MM.1S (cell line): ENCODE measurements at regions not wholly inside any gene's neighbourhood (a gene's known extent, or its start where the extent isn't known, plus 50 kb on each side); places are given as distances from the start of the nearest gene placed in this dataset.
"Not testable (repeated sequence)": the region's sequence is repeated elsewhere in the genome, so short reads cannot be mapped to it uniquely, and the experiment has no call there.

Experiments
- DNase-seq: peaks from one replicate; pipeline ENCODE4 v3.0.0-alpha.2; 2015
- H2AFZ ChIP-seq: fragments of 300-600 bp; sonication (generic); 2 replicates; pipeline ENCODE4 v1.6.0; 2016; ENCODE audit warnings: antibody characterized with exemption, low read length
- H3F3A ChIP-seq: fragments of 300-600 bp; sonication (generic); 2 replicates; pipeline ENCODE4 v1.6.1; 2016; ENCODE audit warnings: mild to moderate bottlenecking, antibody characterized with exemption, low read length, moderate library complexity, mixed read lengths; ENCODE audit not compliant: insufficient read depth
- H3K27ac ChIP-seq: fragments of 300-600 bp; sonication (generic); 2 replicates; pipeline ENCODE4 v1.5.1; 2016; ENCODE audit warnings: mild to moderate bottlenecking, low read length
- H3K27me3 ChIP-seq: fragments of 300-600 bp; sonication (generic); replicated peaks from 2 replicates; pipeline ENCODE4 v1.6.0; 2016; ENCODE audit warnings: low read length; ENCODE audit not compliant: insufficient read depth
- H3K36me3 ChIP-seq: fragments of 300-600 bp; sonication (generic); replicated peaks from 2 replicates; pipeline ENCODE4 v1.6.1; 2016; ENCODE audit warnings: mild to moderate bottlenecking, low read length, mixed read lengths; ENCODE audit not compliant: insufficient read depth
- H3K4me1 ChIP-seq: fragments of 300-600 bp; sonication (generic); 2 replicates; pipeline ENCODE4 v1.6.1; 2016; ENCODE audit warnings: low read length, mixed read lengths
- H3K4me2 ChIP-seq: fragments of 300-600 bp; sonication (generic); 2 replicates; pipeline ENCODE4 v1.6.0; 2016; ENCODE audit warnings: low read depth, low read length
- H3K4me3 ChIP-seq: fragments of 300-600 bp; sonication (generic); 2 replicates; pipeline ENCODE4 v1.5.1; 2016; ENCODE audit warnings: low read length, mixed read lengths
- H3K79me2 ChIP-seq: fragments of 300-600 bp; sonication (generic); 2 replicates; pipeline ENCODE4 v1.6.1; 2016; ENCODE audit warnings: mixed run types, low read length, mixed read lengths
- H3K9ac ChIP-seq: fragments of 300-600 bp; sonication (generic); 2 replicates; pipeline ENCODE4 v1.6.1; 2016; ENCODE audit warnings: low read length, mixed read lengths
- H3K9me2 ChIP-seq: fragments of 300-600 bp; sonication (generic); replicated peaks from 2 replicates; pipeline ENCODE4 v1.6.1; 2016; ENCODE audit warnings: mild to moderate bottlenecking, low read length, mixed read lengths; ENCODE audit not compliant: insufficient read depth
- H3K9me3 ChIP-seq: fragments of 300-600 bp; sonication (generic); replicated peaks from 2 replicates; pipeline ENCODE4 v1.6.1; 2016; ENCODE audit warnings: mild to moderate bottlenecking, low read length, mixed read lengths; ENCODE audit not compliant: insufficient read depth
- H4K20me1 ChIP-seq: fragments of 300-600 bp; sonication (generic); 2 replicates; pipeline ENCODE4 v1.6.1; 2016; ENCODE audit warnings: mild to moderate bottlenecking, low read length, moderate library complexity, mixed read lengths; ENCODE audit not compliant: insufficient read depth
- EZH2 ChIP-seq: fragments of 300-600 bp; sonication (generic); optimal IDR thresholded peaks from 2 replicates; pipeline ENCODE3; 2017; ENCODE audit warnings: low read depth, mild to moderate bottlenecking, antibody characterized with exemption, low read length, mixed read lengths
- EZH2phosphoT487 ChIP-seq: fragments of 300-600 bp; sonication (generic); IDR thresholded peaks from 2 replicates; pipeline ENCODE4 v1.6.1; 2018; ENCODE audit warnings: antibody characterized with exemption, low read length
- TF ChIP-seq, protein P1 (sequence below): fragments of 300-600 bp; sonication (generic); IDR thresholded peaks from 2 replicates; pipeline ENCODE4 v1.5.1; 2016; ENCODE audit warnings: antibody characterized with exemption, low read length, mixed read lengths

DNA sequence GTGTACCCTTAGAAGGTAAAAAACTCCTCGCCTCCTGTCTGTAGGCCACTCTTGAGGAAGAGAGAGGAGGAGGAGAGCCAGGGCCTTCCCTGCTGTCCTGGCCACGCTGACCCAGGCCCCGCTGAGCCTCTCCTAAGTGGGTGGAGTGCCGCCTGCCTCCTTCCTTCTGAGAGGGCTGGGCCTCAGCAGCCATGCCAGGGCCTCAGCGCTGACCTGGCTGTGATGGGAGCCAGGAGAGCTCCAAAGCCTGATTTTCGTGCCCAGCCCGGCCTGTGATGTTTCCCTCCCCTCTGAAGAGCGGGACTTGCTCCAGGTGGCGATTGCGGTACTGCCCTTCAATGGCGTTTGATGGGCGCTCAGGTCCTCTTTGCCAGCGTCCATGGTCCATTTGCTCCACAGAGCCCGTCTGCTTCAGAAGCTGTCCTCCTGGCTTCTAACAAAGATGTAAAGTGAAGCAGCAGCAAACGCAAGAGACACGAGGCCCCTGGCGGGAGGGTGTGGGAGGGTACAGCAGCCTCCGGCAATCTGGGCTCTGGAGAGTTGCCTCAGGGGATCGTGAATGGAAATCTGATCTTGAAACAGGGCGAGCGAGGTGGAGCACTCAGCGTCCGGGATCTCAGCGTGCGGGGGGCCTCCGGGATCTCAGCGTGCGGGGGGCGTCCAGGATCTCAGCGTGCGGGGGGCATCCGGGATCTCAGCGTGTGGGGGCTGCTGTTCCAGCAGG lies 93.5 kb downstream of the NPIPB11 start:
- H2AFZ ChIP-seq, result no peak overlapping the region
- H3K9me3 ChIP-seq, result no peaks in the 10 kb centered on the region
- no peak overlapping the region for H3K9ac ChIP-seq
- no peak overlapping the region for H3K4me3 ChIP-seq
- no peak overlapping the region for H3K4me2 ChIP-seq
- no peaks in the 10 kb centered on the region for H3K9me2 ChIP-seq
- H3K36me3 ChIP-seq, result no peaks in the 10 kb centered on the region
- H3K27me3 ChIP-seq, result peaks cover 37% of the 10 kb centered on the region
- no peaks in the 10 kb centered on the region for H3K79me2 ChIP-seq
- no peaks in the 10 kb centered on the region for H3K4me1 ChIP-seq
- no peak overlapping the region for H3K27ac ChIP-seq
- H3F3A ChIP-seq, result no peaks in the 10 kb centered on the region
- TF ChIP-seq, protein P1, sequence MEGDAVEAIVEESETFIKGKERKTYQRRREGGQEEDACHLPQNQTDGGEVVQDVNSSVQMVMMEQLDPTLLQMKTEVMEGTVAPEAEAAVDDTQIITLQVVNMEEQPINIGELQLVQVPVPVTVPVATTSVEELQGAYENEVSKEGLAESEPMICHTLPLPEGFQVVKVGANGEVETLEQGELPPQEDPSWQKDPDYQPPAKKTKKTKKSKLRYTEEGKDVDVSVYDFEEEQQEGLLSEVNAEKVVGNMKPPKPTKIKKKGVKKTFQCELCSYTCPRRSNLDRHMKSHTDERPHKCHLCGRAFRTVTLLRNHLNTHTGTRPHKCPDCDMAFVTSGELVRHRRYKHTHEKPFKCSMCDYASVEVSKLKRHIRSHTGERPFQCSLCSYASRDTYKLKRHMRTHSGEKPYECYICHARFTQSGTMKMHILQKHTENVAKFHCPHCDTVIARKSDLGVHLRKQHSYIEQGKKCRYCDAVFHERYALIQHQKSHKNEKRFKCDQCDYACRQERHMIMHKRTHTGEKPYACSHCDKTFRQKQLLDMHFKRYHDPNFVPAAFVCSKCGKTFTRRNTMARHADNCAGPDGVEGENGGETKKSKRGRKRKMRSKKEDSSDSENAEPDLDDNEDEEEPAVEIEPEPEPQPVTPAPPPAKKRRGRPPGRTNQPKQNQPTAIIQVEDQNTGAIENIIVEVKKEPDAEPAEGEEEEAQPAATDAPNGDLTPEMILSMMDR, result no peak
- TF ChIP-seq EZH2, result no peak
- no peak for TF ChIP-seq EZH2phosphoT487
- H4K20me1 ChIP-seq, result no peaks in the 10 kb centered on the region
- DNase-seq, result no peak

DNA sequence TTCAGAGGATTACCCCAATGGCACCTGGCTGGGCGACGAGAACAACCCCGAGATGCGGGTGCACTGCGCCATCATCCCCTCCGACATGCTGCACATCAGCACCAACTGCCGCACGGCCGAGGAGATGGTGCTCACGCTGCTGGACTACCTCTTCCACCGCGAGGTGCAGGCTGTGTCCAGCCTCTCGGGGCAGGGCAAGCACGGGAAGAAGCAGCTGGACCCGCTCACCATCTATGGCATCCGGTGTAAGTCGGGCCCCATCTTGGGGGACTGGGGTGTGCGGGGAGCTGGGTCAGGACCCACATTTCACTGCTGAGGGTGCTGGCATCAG lies 94.2 kb downstream of the NPIPB11 start:
- not testable (repeated sequence) for H3K4me3 ChIP-seq, H3K27ac ChIP-seq

GRCh38 chr16:29311461-29312344 lies 94.8 kb downstream of the NPIPB11 start:
- Histone ChIP-seq H3K79me2 (no peaks in the 10 kb centered on the region), H2AFZ (no peak overlapping the region), H3K4me2 (no peak overlapping the region), H3K4me3 (no peak overlapping the region), H3K9me3 (no peaks in the 10 kb centered on the region), H3K27ac (no peak overlapping the region), H3K9me2 (no peaks in the 10 kb centered on the region), H3F3A (no peaks in the 10 kb centered on the region), H3K4me1 (no peaks in the 10 kb centered on the region), H4K20me1 (no peaks in the 10 kb centered on the region), H3K36me3 (no peaks in the 10 kb centered on the region), H3K27me3 (peaks cover 43% of the 10 kb centered on the region), H3K9ac (no peak overlapping the region)
- no peak for DNase-seq
- TF ChIP-seq EZH2phosphoT487 (no peak), EZH2 (no peak)
- TF ChIP-seq, protein P1, result no peak

More for the DNA sequence above, 94.2 kb downstream of the NPIPB11 start:
- H3K9me3 ChIP-seq, DNase-seq, H4K20me1 ChIP-seq, H2AFZ ChIP-seq, H3K4me1 ChIP-seq, H3K79me2 ChIP-seq, H3K9ac ChIP-seq, H3K36me3 ChIP-seq, H3K4me2 ChIP-seq, H3K9me2 ChIP-seq, H3F3A ChIP-seq: not testable (repeated sequence)
- peaks cover 43% of the 10 kb centered on the region for H3K27me3 ChIP-seq

GRCh38 chr16:29310852-29311314 lies 95.6 kb downstream of the NPIPB11 start:
- Histone ChIP-seq H3K79me2 (no peaks in the 10 kb centered on the region), H3K4me1 (no peaks in the 10 kb centered on the region), H3K9me3 (no peaks in the 10 kb centered on the region), H3K9me2 (no peaks in the 10 kb centered on the region), H3K36me3 (no peaks in the 10 kb centered on the region), H3K4me2 (no peak overlapping the region), H3K27me3 (peaks cover 49% of the 10 kb centered on the region), H2AFZ (no peak overlapping the region), H3K9ac (no peak overlapping the region), H3K4me3 (no peak overlapping the region), H3F3A (no peaks in the 10 kb centered on the region), H4K20me1 (no peaks in the 10 kb centered on the region), H3K27ac (no peak overlapping the region)
- no peak for DNase-seq
- TF ChIP-seq, protein P1, result no peak
- TF ChIP-seq EZH2phosphoT487 (no peak), EZH2 (no peak)

DNA sequence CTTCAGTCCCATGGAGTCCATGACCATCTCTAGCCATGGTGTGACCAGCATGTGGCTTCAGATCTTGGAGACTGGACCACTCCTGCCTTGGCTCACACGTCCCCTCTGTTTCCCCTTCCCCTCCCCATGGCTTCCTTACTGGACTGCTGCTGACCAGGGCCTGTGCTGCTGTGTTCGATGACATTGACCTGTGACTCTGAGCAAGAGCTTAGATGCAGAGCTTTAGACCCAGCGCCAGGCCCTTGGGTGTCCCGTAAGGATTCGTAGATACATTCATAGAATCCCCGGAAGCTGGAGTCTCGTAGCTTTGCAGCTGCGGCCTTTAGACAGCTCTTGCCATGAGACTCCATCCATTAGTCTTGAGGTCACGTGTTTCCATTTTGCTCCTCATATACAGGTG lies 96.3 kb downstream of the NPIPB11 start:
- DNase-seq, H3K4me3 ChIP-seq, H3K4me1 ChIP-seq: not testable (repeated sequence)

More for the DNA sequence above, 96.3 kb downstream of the NPIPB11 start:
- not testable (repeated sequence) for H3K79me2 ChIP-seq, H3K4me2 ChIP-seq, H3K9me2 ChIP-seq, H3K27ac ChIP-seq, H3K36me3 ChIP-seq, H2AFZ ChIP-seq, H4K20me1 ChIP-seq, H3K9ac ChIP-seq, H3F3A ChIP-seq, H3K9me3 ChIP-seq
- H3K27me3 ChIP-seq, result peaks cover 51% of the 10 kb centered on the region
